ENCODE measurements at regions not wholly inside any gene's neighbourhood (a gene's known extent, or its start where the extent isn't known, plus 50 kb on each side); places are given as distances from the start of the nearest gene placed in this dataset.

GRCh38 chr15:38652183-38652794 is 87.7 kb upstream of the RASGRP1 start:
- TF ChIP-seq, protein P1, sequence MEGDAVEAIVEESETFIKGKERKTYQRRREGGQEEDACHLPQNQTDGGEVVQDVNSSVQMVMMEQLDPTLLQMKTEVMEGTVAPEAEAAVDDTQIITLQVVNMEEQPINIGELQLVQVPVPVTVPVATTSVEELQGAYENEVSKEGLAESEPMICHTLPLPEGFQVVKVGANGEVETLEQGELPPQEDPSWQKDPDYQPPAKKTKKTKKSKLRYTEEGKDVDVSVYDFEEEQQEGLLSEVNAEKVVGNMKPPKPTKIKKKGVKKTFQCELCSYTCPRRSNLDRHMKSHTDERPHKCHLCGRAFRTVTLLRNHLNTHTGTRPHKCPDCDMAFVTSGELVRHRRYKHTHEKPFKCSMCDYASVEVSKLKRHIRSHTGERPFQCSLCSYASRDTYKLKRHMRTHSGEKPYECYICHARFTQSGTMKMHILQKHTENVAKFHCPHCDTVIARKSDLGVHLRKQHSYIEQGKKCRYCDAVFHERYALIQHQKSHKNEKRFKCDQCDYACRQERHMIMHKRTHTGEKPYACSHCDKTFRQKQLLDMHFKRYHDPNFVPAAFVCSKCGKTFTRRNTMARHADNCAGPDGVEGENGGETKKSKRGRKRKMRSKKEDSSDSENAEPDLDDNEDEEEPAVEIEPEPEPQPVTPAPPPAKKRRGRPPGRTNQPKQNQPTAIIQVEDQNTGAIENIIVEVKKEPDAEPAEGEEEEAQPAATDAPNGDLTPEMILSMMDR (conservative IDR thresholded peaks at IDR 0.05; ENCODE audit: control insufficient read depth, insufficient read depth, low read depth, low read length) = no peak
- no peak overlapping the region for H3K4me3 ChIP-seq (ENCODE audit: control insufficient read depth, low read depth, low read length)

DNA sequence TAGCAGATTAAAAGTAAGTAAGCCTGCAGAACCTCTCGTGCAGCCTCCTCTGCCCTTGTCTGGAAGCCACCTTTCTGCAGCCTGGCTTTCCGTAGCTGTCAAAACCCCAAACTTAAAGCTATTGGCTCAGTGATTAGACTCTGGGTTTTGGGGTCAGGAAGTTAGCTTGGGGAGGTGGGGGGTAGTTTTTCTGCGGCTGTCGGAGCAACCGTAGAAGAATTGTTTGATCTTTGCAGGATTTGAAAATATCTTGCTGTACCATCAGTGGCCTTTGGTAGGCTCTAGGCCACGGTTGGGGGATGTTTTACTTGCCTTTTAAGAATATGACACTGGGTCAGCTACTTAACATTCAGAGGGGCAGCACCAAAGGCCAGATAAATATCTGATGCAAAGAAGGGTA is 88.4 kb upstream of the RASGRP1 start:
- no peak for DNase-seq (ENCODE audit: low read depth)
- TF ChIP-seq, protein P1 (conservative IDR thresholded peaks at IDR 0.05; ENCODE audit: control insufficient read depth, insufficient read depth, low read depth, low read length) = no peak
- no peak overlapping the region for H3K4me3 ChIP-seq (ENCODE audit: control insufficient read depth, low read depth, low read length)

More at GRCh38 chr15:38652183-38652794, 87.7 kb upstream of the RASGRP1 start:
- no peak for DNase-seq (ENCODE audit: low read depth)

- TF ChIP-seq, protein P1 (conservative IDR thresholded peaks at IDR 0.05; ENCODE audit: control insufficient read depth, insufficient read depth, low read depth, low read length) = no peak
- DNase-seq (ENCODE audit: low read depth) = no peak
- H3K4me3 ChIP-seq (ENCODE audit: control insufficient read depth, low read depth, low read length) = no peak overlapping the region
Observed at GRCh38 chr15:38658431-38658830, 93.8 kb upstream of the RASGRP1 start.

GRCh38 chr15:38660738-38661137 is 96.1 kb upstream of the RASGRP1 start:
- DNase-seq (ENCODE audit: low read depth) = peak; percentile 11
- H3K4me3 ChIP-seq (ENCODE audit: control insufficient read depth, low read depth, low read length) = no peak overlapping the region
- TF ChIP-seq, protein P1 (conservative IDR thresholded peaks at IDR 0.05; ENCODE audit: control insufficient read depth, insufficient read depth, low read depth, low read length) = no peak

- TF ChIP-seq, protein P1 (conservative IDR thresholded peaks at IDR 0.05; ENCODE audit: control insufficient read depth, insufficient read depth, low read depth, low read length) = no peak
- H3K4me3 ChIP-seq (ENCODE audit: control insufficient read depth, low read depth, low read length) = no peak overlapping the region
- no peak for DNase-seq (ENCODE audit: low read depth)
Observed at GRCh38 chr15:38662033-38662802, 97.6 kb upstream of the RASGRP1 start.

- DNase-seq (ENCODE audit: low read depth) = no peak
- TF ChIP-seq, protein P1 (conservative IDR thresholded peaks at IDR 0.05; ENCODE audit: control insufficient read depth, insufficient read depth, low read depth, low read length) = no peak
- no peak overlapping the region for H3K4me3 ChIP-seq (ENCODE audit: control insufficient read depth, low read depth, low read length)
Observed at GRCh38 chr15:38662805-38663204, 98.2 kb upstream of the RASGRP1 start.
